PC-3 (cell line): ENCODE measurements at regions not wholly inside any gene's neighbourhood (a gene's known extent, or its start where the extent isn't known, plus 50 kb on each side); places are given as distances from the start of the nearest gene placed in this dataset.

Experiments used
- CTCF ChIP-seq: fragments of 300-600 bp; sonication (generic); conservative IDR thresholded peaks from 2 replicates; pipeline ENCODE4 v1.5.1; 2017; ENCODE audit warnings: antibody characterized with exemption, low read depth, mild to moderate bottlenecking, low read length
- EZH2phosphoT487 ChIP-seq: fragments of 300-600 bp; sonication (generic); IDR thresholded peaks from 2 replicates; pipeline ENCODE4 v1.6.1; 2018; ENCODE audit warnings: mild to moderate bottlenecking, antibody characterized with exemption, low read length, borderline replicate concordance

- TF ChIP-seq EZH2phosphoT487 (no peak), CTCF (no peak)
Measured at GRCh38 chr20:20869161-20869775, 156.8 kb upstream of the RALGAPA2 start.
